ENCODE measurements at regions not wholly inside any gene's neighbourhood (a gene's known extent, or its start where the extent isn't known, plus 50 kb on each side); places are given as distances from the start of the nearest gene placed in this dataset.

GRCh38 chr12:91609283-91609682 lies 426.7 kb upstream of the DCN start:
- DNase-seq, result no peak

- no peak for DNase-seq
These were observed 425.9 kb upstream of the DCN start for GRCh38 chr12:91608542-91608941.

- no peak for DNase-seq
These were observed 424.2 kb upstream of the DCN start for GRCh38 chr12:91606662-91607377.

- DNase-seq, result no peak
These were observed 422.3 kb upstream of the DCN start for GRCh38 chr12:91604897-91605296.

- no peak for DNase-seq
These were observed 420.4 kb upstream of the DCN start for GRCh38 chr12:91603060-91603459.

- DNase-seq, result no peak
These were observed 418.4 kb upstream of the DCN start for GRCh38 chr12:91601054-91601453.

GRCh38 chr12:91594715-91595114 lies 412.1 kb upstream of the DCN start:
- no peak for DNase-seq

- no peak for DNase-seq
These were observed 409.0 kb upstream of the DCN start for GRCh38 chr12:91591639-91591987.

GRCh38 chr12:91590966-91591638 lies 408.5 kb upstream of the DCN start:
- no peak for DNase-seq

- DNase-seq, result no peak
These were observed 406.3 kb upstream of the DCN start for GRCh38 chr12:91588874-91589454.

GRCh38 chr12:91586015-91586414 lies 403.4 kb upstream of the DCN start:
- no peak for DNase-seq

GRCh38 chr12:91582811-91583210 lies 400.2 kb upstream of the DCN start:
- no peak for DNase-seq

- DNase-seq, result no peak
These were observed 397.1 kb upstream of the DCN start for GRCh38 chr12:91579516-91580263.

GRCh38 chr12:91577586-91578539 lies 395.2 kb upstream of the DCN start:
- DNase-seq, result no peak

- DNase-seq, result no peak
These were observed 393.8 kb upstream of the DCN start for GRCh38 chr12:91576432-91576831.

- DNase-seq, result no peak
These were observed 393.0 kb upstream of the DCN start for GRCh38 chr12:91575630-91576029.

- no peak for DNase-seq
These were observed 392.4 kb upstream of the DCN start for GRCh38 chr12:91574975-91575374.

- DNase-seq, result no peak
These were observed 391.8 kb upstream of the DCN start for GRCh38 chr12:91574391-91574790.

GRCh38 chr12:91572869-91573268 lies 390.3 kb upstream of the DCN start:
- DNase-seq, result no peak

GRCh38 chr12:91567100-91567485 lies 384.5 kb upstream of the DCN start:
- DNase-seq, result no peak

- no peak for DNase-seq
These were observed 383.9 kb upstream of the DCN start for GRCh38 chr12:91566328-91567099.

GRCh38 chr12:91565846-91566245 lies 383.2 kb upstream of the DCN start:
- DNase-seq, result no peak

Measured in NCI-H226 (cell line).